ENCODE measurements at regions not wholly inside any gene's neighbourhood (a gene's known extent, or its start where the extent isn't known, plus 50 kb on each side); places are given as distances from the start of the nearest gene placed in this dataset.
"Not testable (repeated sequence)": the region's sequence is repeated elsewhere in the genome, so short reads cannot be mapped to it uniquely, and the experiment has no call there.

DNA sequence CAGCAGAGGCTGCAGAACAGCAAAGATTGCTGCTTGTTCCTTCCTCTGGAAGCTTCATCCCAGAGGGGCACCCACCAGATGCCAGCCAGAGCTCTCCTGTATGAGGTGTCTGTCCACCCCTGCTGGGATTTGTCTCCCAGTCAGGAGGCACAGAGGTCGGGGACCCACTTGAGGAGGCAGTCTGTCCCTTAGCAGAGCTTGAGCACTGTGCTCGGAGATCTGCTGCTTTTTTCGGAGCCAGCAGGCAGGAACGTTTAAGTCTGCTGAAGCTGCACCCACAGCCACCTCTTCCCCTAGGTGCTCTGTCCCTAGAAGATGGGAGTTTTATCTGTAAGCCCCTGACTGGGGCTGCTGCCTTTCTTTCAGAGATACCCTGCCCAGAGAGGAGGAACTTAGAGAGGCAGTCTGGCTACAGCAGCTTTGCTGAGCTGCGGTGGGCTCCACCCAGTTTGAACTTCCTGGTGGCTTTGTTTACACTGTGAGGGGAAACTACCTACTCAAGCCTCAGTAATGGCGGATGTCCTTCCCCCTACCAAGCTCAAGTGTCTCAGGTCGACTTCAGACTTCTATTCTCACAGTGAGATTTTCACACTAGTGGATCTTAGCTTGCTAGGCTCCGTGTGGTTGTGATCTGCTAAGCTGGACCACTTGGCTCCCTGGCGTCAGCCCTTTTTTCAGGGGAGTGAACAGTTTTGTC is 101.8 kb upstream of the GLRA1 start:
- not testable (repeated sequence) for DNase-seq

DNA sequence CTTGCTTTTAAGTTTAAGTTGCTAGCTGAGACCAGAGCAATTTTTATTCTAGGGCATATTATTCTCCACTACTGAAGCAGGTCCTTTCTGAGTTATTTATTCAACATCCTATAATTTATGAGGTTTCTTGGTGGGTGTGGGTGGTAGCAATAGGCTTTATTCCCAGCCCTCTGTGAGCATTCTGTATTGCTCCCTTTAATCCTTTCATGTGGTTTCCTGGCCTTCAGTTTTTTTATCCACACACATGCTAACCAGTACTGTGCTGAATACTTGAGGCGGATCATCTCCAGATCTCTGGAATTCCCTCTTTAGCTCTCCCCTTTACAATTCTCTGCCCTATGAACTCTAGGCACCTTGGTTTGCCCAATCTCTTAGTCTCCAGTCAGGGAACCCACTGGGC is 91.8 kb upstream of the GLRA1 start:
- DNase-seq, result no peak

DNA sequence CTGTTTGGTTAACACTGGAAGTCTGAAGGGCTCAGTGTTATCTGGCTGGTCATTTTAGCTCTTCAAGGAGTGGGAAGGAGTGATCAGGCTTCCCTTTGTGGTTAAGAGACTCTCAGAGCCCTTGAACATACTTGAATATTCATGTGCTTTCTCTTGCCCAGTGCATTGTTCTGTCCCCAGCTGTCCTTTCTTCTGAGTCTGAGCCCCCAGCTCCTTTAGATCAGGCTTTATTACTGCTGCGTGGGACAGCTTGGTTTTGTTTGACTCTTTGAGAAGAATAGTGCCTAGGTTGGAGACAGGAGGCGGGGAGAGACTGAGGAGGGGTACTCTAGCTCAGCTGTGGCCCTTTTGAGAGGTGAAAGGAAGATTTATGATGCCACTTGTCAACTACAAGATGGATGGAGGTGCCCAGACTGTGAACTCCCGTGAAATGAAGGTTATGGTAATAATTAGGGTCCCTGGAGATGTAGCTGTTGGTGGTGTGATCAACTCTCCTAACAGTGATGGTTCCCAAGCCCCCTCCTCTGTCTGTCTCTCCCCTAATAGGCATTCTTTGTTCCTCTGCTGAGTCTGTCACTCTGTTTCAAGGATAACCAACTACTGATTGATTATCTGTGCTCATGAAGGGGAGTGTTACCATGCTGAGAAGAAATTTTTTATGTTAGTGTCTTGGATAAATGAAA is 83.1 kb upstream of the GLRA1 start:
- DNase-seq, result no peak

DNA sequence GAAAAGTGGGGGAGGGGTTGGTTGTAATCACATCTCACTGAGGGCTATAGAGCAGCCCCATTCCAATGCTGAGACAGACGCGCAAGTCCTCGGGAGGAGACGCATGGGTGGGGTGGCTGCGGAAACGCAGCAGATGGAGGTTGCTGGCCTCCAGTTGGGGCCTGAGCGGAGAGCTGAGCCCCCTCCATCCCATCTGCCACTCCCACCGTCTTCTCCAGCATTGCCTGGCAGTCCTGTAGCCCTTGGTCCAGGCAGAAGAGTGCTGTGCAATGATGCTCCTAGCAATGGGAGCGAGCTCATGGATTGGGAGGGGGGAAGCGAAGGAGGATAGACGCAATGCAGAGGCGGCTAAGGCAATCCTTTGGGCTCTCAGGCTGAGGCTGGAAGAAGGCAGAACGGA is 79.4 kb upstream of the GLRA1 start:
- no peak for DNase-seq
